Skeletal muscle tissue (tissue), 3 donors: ENCODE measurements at regions not wholly inside any gene's neighbourhood (a gene's known extent, or its start where the extent isn't known, plus 50 kb on each side); places are given as distances from the start of the nearest gene placed in this dataset.
"Not testable (repeated sequence)": the region's sequence is repeated elsewhere in the genome, so short reads cannot be mapped to it uniquely, and the experiment has no call there.

Source experiments
- H3K27ac ChIP-seq: one replicate; pipeline ENCODE4 v1.7.0; 2013; ENCODE audit warnings: mild to moderate bottlenecking, low read depth, low read length, inconsistent platforms
- H3K27me3 ChIP-seq, 3 donors: one replicate each; pipeline ENCODE4 v1.7.0; 2013; ENCODE audit warnings: low read length in 3 of 3; ENCODE audit not compliant: control insufficient read depth in 3 of 3, insufficient read depth in 3 of 3
- H3K36me3 ChIP-seq, 3 donors: one replicate each; pipeline ENCODE4 v1.7.0; 2013; ENCODE audit warnings: low read length in 3 of 3; ENCODE audit not compliant: control insufficient read depth in 3 of 3, insufficient read depth in 3 of 3
- H3K4me1 ChIP-seq, 3 donors: one replicate each; pipeline ENCODE4 v1.7.0; 2013; ENCODE audit warnings: low read length in 3 of 3, mild to moderate bottlenecking in 3 of 3; ENCODE audit not compliant: control insufficient read depth in 3 of 3, insufficient read depth in 3 of 3
- H3K4me3 ChIP-seq, 3 donors: one replicate each; pipeline ENCODE4 v1.7.0; 2013; ENCODE audit warnings: low read length in 3 of 3
- H3K9ac ChIP-seq, 3 donors: one replicate each; pipeline ENCODE4 v1.7.0; 2013; ENCODE audit warnings: low read length in 3 of 3, mild to moderate bottlenecking in 3 of 3, moderate library complexity in 2 of 3, low read depth in 1 of 3
- H3K9me3 ChIP-seq, 3 donors: one replicate each; pipeline ENCODE4 v1.7.0; 2013; ENCODE audit warnings: low read length in 3 of 3; ENCODE audit not compliant: control insufficient read depth in 3 of 3
- donor health status: Osteomylitis.

DNA sequence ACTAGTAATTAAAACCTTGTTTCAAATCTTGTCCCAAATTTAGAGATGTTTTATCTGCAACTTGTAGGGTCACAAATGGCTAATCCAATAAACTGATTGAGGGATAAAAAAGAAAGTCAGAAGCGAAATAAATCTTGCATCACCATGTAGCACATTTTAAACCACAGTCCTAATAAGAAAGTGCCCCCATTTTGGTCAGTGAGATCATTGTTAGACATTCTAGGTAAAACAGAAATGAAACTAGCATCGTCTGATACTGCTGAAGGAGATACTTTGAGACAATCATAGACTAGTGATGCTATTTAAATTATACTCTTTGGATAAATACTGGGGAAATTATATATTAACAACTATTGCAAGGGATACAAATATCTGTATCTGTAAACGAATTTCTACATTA is 247.9 kb downstream of the AMY1C start:
- Histone ChIP-seq H3K9ac (no peak overlapping the region), H3K27me3 (no peaks in the 10 kb centered on the region), H3K4me3 (no peak overlapping the region), H3K4me1 (no peaks in the 10 kb centered on the region), H3K36me3 (no peaks in the 10 kb centered on the region), H3K9me3 (no peaks in the 10 kb centered on the region), H3K27ac (no peak overlapping the region)

- Histone ChIP-seq H3K27ac (no peak overlapping the region), H3K27me3 (no peaks in the 10 kb centered on the region), H3K4me3 (no peak overlapping the region), H3K36me3 (no peaks in the 10 kb centered on the region), H3K9me3 (no peaks in the 10 kb centered on the region), H3K4me1 (no peaks in the 10 kb centered on the region), H3K9ac (no peak overlapping the region)
Observed at GRCh38 chr1:104018922-104019674, 269.4 kb downstream of the AMY1C start.

DNA sequence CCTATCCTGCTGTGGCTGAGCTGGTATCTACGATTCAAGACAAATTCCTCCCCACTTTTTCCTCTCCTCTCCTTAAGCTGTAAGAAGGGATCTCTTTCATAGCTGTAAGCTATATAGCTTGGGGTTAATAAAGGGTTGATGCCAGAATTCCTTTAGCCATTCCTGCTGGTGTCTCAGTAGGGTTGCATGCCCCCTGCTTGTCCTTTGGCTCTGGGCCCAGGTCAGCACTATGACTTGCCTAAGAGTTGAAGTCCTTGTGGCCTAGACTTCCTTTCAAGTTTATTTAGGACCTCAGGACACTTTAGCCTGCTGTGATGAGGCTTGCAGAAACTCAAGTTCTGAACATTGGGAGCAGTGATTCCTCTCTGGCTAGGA is 270.0 kb downstream of the AMY1C start:
- Histone ChIP-seq H3K4me1 (no peaks in the 10 kb centered on the region), H3K27me3 (no peaks in the 10 kb centered on the region), H3K9me3 (no peaks in the 10 kb centered on the region), H3K36me3 (no peaks in the 10 kb centered on the region), H3K27ac (no peak overlapping the region), H3K9ac (no peak overlapping the region), H3K4me3 (no peak overlapping the region)

DNA sequence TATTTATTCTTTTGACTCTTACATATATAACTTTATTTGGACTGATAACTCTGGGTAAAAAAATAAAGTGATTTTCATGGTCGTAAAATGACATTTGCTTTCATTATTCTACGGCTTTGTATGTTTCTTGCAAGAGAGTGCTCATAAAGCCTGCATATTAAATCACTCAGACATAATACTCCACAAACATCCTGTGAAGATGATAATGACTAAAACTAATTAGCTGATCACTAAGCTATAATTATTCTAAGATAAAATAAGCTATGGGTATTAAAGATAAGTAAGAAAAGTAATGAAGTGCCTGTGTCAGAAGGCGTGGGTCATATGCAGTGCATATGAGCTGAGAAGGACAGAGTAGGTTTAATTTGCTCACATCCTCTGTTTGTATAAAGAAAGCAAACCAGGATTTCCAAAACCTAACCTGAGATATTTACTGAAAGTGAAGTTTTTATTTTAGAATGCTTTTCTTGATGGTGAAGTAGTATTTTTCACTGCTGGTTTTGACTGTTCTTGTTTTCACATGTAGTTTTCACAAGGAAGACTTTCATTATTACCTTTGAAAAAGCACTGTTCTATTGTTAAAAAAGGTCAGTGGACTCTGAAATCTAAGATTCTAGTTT is 278.8 kb downstream of the AMY1C start:
- H3K9ac ChIP-seq = no peak overlapping the region
- no peaks in the 10 kb centered on the region for H3K4me1 ChIP-seq
- no peak overlapping the region for H3K27ac ChIP-seq

GRCh38 chr1:104029456-104029970 is 279.8 kb downstream of the AMY1C start:
- Histone ChIP-seq H3K4me3 (no peak overlapping the region), H3K27ac (no peak overlapping the region), H3K9me3 (no peaks in the 10 kb centered on the region), H3K9ac (no peak overlapping the region), H3K27me3 (no peaks in the 10 kb centered on the region), H3K4me1 (no peaks in the 10 kb centered on the region), H3K36me3 (no peaks in the 10 kb centered on the region)

More for the DNA sequence above, 278.8 kb downstream of the AMY1C start:
- no peaks in the 10 kb centered on the region for H3K36me3 ChIP-seq
- H3K9me3 ChIP-seq = no peaks in the 10 kb centered on the region
- H3K4me3 ChIP-seq = no peak overlapping the region
- no peaks in the 10 kb centered on the region for H3K27me3 ChIP-seq

DNA sequence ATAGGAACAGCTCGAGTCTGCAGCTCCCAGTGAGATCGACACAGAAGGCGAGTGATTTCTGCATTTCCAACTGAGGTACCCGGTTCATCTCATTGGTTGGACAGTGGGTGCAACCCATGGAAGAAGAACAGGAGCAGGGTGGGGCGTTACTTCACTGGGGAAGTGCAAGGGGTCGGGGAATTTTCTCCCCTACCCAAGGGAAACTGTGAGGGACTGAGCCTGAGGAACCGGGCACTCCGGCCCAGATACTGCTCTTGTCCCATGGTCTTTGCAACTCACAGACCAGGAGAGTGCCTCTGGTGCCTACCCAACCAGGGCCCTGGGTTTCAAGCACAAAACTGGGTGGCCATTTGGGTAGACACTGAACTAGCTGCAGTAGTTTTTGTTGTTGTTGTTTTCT is 307.1 kb downstream of the AMY1C start:
- H3K9ac ChIP-seq = no peak overlapping the region
- H3K9me3 ChIP-seq = peaks cover 0 to 2% (median 0%) of the 10 kb centered on the region in 3 donors
- H3K4me1 ChIP-seq = no peaks in the 10 kb centered on the region
- no peaks in the 10 kb centered on the region for H3K27me3 ChIP-seq
- no peaks in the 10 kb centered on the region for H3K36me3 ChIP-seq
- no peak overlapping the region for H3K27ac ChIP-seq
- no peak overlapping the region for H3K4me3 ChIP-seq

DNA sequence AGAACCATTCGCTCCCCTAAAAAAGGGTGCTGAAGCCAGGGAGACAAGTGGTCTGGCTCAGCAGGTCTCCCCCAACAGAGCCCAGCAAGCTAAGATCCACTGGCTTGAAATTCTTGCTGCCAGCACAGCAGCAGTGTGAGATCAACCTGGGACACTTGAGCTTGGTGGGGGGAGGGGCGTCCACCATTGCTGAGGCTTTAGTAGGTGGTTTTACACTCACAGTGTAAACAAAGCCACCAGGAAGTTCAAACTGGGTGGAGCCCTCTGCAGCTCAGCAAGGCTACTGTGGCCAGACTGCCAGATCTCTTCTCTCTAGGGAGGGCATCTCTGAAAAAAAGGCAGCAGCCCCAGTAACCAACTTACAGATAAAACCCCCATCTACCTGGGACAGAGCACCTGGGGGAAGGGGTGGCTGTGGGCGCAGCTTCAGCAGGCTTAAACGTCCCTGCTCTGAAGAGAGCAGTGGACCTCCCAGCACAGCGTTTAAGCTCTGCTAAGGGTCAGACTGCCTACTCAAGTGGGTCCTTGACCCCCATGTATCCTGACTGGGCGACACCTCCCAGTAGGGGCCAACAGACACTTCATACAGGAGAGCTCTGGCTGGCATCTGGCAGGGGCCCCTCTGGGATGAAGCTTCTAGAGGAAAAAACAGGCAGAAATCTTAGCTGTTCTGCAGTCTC is 307.7 kb downstream of the AMY1C start:
- H3K36me3 ChIP-seq, H3K4me3 ChIP-seq, H3K27me3 ChIP-seq, H3K27ac ChIP-seq, H3K9me3 ChIP-seq, H3K9ac ChIP-seq, H3K4me1 ChIP-seq: not testable (repeated sequence)

- not testable (repeated sequence) for H3K27me3 ChIP-seq, H3K4me1 ChIP-seq, H3K9ac ChIP-seq, H3K9me3 ChIP-seq, H3K36me3 ChIP-seq, H3K4me3 ChIP-seq, H3K27ac ChIP-seq
Observed at GRCh38 chr1:104061637-104062036, 311.9 kb downstream of the AMY1C start.

- Histone ChIP-seq H3K9me3 (no peaks in the 10 kb centered on the region), H3K36me3 (no peaks in the 10 kb centered on the region), H3K27me3 (no peaks in the 10 kb centered on the region), H3K4me3 (no peak overlapping the region), H3K27ac (no peak overlapping the region), H3K9ac (no peak overlapping the region), H3K4me1 (no peaks in the 10 kb centered on the region)
Observed at GRCh38 chr1:104064399-104064798, 314.7 kb downstream of the AMY1C start.

DNA sequence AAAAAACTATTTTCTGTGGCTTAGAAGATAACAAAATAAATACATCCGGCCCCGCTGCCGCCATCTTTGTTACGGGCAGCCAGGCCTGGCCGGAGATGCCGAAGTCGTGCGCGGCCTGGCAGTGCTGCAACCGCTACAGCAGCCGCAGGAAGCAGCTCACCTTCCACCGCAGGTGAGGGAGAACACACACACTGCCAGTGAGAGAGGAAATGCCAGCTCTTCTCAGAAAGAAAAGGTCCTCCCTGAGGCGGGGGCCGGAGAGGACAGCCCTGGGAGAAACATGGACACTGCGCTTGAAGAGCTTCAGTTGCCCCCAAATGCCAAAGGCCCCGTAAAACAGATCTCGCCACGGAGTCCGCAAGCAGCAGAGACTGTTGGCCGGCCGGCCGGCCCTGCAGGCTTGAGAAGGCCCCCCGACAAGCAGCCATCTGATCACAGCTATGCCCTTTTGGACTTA is 323.2 kb downstream of the AMY1C start:
- no peaks in the 10 kb centered on the region for H3K36me3 ChIP-seq
- no peaks in the 10 kb centered on the region for H3K27me3 ChIP-seq
- no peak overlapping the region for H3K4me3 ChIP-seq
- no peak overlapping the region for H3K9ac ChIP-seq
- H3K27ac ChIP-seq = no peak overlapping the region
- no peaks in the 10 kb centered on the region for H3K4me1 ChIP-seq
- H3K9me3 ChIP-seq = no peaks in the 10 kb centered on the region
